ENCODE measurements at regions not wholly inside any gene's neighbourhood (a gene's known extent, or its start where the extent isn't known, plus 50 kb on each side); places are given as distances from the start of the nearest gene placed in this dataset.

DNA sequence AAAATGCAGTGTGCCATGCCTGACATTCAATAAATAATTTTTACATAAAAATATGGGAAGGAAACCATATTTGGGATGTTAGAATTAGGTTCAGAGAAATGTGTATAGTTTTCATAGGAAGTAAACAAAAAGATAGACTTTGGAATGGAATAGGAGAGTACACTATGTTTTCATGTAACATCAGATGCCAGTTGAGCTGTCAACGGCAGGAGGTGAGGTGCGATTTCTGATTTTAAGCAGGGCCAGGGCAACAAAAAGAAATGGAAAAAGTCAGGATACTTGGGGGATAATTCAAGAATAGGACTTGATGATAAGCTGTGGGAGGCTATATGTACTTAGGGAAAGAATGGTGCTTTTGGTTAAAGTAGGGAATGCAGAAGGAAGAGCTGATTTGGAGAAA is 639.5 kb downstream of the OTOL1 start:
- DNase-seq, result no peak

DNA sequence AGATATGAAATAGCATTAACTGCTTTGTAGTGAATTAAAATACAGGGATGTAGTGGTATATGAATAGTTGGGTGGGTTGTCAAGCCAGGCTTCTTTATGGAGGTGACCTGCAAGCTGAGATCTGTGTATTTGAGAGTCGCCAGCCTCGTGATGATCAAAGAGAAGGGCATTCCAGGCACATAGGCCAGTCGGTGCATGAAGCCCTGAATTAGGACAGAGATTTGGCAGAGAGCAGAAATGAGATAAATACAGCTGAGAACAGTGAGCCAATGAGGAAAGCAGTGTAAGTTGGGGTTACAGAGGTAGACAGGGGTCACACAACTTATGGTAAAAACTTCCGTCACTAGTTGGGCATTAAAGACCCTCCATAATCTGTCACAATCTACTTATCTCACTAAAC is 641.9 kb downstream of the OTOL1 start:
- DNase-seq, result no peak

GRCh38 chr3:162139841-162140240 is 643.2 kb downstream of the OTOL1 start:
- DNase-seq, result no peak

DNA sequence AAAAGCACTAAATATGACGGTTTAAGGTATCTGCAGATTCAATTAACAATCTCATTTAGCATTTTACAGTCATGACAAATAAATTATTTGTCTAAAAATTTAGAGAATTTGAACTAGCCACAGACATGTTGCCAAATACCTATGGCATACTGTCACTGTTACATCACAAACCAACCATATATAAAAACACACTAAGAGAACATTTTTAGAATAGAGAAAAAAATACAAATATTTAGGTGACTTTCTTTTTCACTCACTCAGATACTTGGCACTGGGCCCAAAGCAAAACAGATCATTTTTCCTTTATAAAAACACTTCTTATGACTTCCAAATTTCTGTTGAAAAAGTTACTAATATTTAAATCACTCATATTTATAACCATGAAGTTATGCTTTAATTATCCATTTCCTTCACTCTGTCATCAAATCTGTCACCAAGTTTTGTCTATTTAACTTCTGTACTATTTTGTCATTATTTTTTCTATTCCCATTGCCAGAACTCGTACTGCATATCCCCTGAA is 644.7 kb downstream of the OTOL1 start:
- no peak for DNase-seq

- no peak for DNase-seq
Measured at GRCh38 chr3:162142511-162142910, 645.9 kb downstream of the OTOL1 start.

- DNase-seq, result no peak
Measured at GRCh38 chr3:162143180-162143579, 646.6 kb downstream of the OTOL1 start.

GRCh38 chr3:162147996-162148395 is 651.4 kb downstream of the OTOL1 start:
- no peak for DNase-seq

DNA sequence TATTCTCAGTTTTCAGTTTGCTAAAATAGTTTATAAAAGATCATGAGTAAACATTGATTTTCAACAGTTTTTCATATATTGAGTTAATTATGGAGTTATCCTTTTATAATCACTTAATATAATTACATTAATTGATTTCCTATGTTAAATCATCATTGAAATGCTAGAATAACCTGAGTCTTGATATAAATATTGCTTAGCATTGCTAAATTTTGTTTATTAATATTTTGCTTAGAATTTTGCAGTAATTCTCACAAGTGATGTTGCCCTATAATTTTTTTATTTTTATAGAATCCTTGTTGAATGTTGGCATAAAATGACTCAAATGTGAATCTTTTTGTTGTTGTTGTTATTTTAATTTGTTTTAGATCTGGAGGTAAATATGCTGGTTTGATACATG is 654.2 kb downstream of the OTOL1 start:
- no peak for DNase-seq

DNA sequence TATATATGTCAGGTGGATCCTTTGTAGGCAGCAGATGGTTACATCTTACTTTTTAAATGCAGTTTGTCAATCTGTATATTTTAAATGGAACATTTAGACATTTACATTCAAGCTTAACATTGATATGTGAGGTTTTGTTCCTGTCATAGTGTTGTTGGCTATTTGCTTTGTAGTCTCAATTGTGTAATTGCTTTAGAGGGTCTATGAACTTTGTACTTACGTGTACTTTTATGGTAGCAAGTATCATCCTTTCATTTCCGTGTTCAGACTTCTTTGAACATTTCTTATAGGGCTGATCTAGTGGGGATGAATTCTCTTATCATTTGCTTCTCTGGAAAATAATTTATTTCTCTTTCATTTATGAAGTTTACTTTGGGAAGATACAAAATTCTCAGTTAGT is 656.0 kb downstream of the OTOL1 start:
- no peak for DNase-seq

DNA sequence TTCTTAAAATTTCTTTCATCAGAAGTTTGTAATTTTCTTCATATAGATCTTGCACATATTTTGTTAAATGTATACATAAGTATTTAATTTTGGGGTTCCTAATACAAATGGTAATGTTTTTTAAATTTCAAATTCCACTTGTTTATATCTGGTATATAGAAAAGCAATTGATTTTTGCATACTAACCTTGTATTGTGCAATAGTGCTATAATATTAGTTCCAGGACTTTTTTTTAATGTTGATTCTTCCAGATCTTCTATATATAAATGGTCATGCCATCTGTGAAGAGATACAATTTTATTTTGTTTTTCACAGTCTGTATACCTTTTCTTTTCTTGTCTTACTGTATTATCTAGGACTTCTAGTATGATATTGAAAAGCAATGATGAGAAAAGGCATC is 665.0 kb downstream of the OTOL1 start:
- no peak for DNase-seq

DNA sequence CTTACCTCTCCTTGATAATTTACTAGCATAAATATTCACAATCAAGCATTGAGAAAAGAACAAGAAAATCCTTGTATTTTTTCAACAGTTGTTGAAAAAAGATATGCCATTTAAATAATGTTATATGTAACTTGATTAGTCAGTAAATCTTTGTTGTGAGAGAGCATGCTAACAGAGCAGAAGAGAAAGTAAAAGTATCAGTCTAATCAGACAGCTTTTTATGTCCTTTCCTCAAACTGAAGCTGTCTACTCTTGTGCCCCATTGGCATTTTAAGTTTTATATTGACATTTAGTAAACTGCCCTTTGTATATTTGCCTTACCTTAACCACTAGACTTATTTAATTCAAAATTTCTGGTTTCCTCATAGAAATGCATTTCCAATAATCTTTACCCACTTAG is 668.7 kb downstream of the OTOL1 start:
- DNase-seq, result no peak

DNA sequence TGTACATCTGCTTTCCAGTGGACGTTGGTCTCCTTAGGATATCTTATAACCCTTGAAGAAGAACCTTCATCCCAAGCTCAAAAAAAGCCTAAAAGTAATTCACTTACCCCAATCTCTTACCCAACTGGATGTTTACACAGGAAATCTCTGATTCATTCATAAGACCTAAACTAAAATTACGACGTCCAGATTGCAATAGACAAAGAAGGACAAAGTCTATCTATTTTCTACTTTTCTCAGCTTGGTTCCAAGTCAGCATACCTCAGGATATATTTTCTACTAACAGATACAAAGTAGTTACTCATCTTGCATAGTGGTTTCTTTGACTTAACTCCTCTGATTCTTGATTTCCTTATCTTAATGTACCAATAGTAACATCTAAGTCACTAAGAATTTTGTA is 669.9 kb downstream of the OTOL1 start:
- no peak for DNase-seq

GRCh38 chr3:162168715-162169114 is 672.1 kb downstream of the OTOL1 start:
- no peak for DNase-seq

GRCh38 chr3:162170581-162170980 is 674.0 kb downstream of the OTOL1 start:
- no peak for DNase-seq

- DNase-seq, result no peak
Measured at GRCh38 chr3:162171970-162172369, 675.4 kb downstream of the OTOL1 start.

GRCh38 chr3:162175145-162175544 is 678.5 kb downstream of the OTOL1 start:
- no peak for DNase-seq

DNA sequence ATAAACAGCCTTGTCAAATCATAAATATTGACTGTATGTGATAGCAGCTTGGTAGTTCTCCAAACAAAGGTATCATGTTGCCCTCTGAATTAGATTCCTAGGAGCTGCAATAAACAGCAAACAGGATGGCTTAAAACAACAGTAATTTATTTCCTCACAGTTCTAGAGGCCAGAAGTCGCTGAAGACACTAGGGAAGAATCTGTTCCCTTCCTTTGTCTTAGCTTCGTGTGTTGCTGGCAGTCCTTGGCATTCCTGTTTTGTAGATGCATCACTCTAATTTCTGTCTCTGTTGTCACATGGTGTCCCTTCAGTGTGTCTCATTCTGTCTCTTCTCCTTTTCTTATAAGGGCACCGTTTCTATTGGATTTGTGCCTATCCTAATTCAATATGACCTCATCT is 679.3 kb downstream of the OTOL1 start:
- no peak for DNase-seq

GRCh38 chr3:162183440-162183839 is 686.8 kb downstream of the OTOL1 start:
- DNase-seq, result no peak

GRCh38 chr3:162192340-162193029 is 695.9 kb downstream of the OTOL1 start:
- no peak for DNase-seq

DNA sequence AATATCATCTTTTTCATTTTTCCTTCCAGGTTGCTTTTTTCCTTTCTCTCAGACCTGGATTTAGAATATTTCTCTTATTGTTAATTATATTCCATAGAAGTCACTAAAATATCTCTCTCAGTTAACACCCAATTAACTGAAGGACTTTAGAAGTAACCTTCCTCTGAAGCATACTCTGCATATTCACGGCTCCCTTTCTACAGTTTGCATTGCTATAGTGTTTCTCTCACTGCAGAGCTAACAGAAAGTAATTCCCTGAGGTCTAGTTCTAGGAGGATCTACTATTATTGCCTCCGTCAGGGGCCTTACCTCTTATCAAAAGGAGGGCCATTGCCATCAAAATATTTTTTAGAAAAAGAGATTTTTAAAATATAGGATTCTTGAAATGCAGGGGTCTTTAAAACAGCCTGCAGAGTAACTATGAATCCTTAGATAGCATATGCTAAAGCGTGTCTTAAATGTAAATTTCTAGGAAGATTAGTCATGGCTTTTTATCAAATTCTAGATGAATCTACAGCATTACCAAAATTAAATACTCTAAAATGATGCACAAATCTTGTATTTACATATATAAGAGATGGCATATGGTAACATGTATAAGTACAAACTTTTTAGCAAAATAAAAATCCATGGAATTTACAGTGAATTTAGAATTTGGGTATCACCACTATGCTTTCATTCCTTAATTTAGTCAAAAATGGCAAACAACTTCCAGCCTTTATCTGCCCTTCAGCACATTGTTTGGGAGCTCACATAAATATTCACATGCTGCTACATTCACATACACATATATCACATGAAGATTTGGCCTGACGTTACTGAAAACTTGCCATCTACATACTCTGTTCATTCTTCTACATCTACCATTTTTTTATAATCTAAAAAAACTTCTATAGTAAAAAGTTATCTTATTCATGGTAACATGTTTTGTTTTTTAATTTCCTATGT is 696.8 kb downstream of the OTOL1 start:
- no peak for DNase-seq

- DNase-seq, result no peak
Measured at GRCh38 chr3:162195147-162195546, 698.5 kb downstream of the OTOL1 start.

DNA sequence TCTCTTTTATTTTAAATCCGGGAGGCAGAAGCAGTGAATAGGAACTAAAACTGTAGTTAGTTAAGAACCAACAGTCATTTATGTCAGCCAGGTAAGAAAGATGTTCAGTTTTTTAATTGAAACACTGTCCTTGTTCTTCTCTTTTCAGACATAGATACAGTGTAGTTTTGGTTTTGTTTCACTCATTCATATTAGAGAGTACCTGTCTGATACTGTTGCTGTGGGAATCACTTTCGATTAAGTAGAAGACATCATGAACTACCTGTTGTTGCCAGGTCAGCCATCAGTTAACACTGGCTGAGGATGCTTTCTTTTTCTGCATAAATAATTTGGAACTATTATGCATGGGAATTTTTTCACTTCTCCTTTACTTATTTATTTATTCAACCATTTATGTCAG is 700.4 kb downstream of the OTOL1 start:
- DNase-seq, result no peak

- DNase-seq, result no peak
Measured at GRCh38 chr3:162200836-162201235, 704.2 kb downstream of the OTOL1 start.

GRCh38 chr3:162206648-162207047 is 710.0 kb downstream of the OTOL1 start:
- DNase-seq, result no peak

Measured in NCI-H2171 (cell line).